SK-N-SH treated with all-trans-retinoic acid at 6 μM for 48 hours (cell line): ENCODE measurements at regions not wholly inside any gene's neighbourhood (a gene's known extent, or its start where the extent isn't known, plus 50 kb on each side); places are given as distances from the start of the nearest gene placed in this dataset.

ENCODE experiments used
- ATAC-seq: fragments of 200-7000 bp; cut with Tn5 transposase; 3 replicates; pipeline ENCODE4 v1.9.1; 2020; ENCODE audit warnings: mild to moderate bottlenecking, moderate library complexity
- ARNTL ChIP-seq: fragments of 450-650 bp; formaldehyde crosslinking; IDR thresholded peaks from 2 replicates; pipeline ENCODE4 v1.5.0; 2020; ENCODE audit warnings: low read depth, mild to moderate bottlenecking, moderate library complexity, borderline replicate concordance
- BACH2 ChIP-seq: fragments of 250-450 bp; sonication (Bioruptor Pico); IDR thresholded peaks from 2 replicates; pipeline ENCODE4 v1.9.0; 2021; ENCODE audit warnings: mild to moderate bottlenecking, borderline replicate concordance
- CREB5 ChIP-seq: fragments of 250-450 bp; sonication (Bioruptor Pico); IDR thresholded peaks from 2 replicates; pipeline ENCODE4 v1.5.1; 2020; ENCODE audit warnings: low read depth, mild to moderate bottlenecking, moderate library complexity
- CSDC2 ChIP-seq: fragments of 250-450 bp; sonication (Bioruptor Pico); IDR thresholded peaks from 2 replicates; pipeline ENCODE4 v1.5.0; 2020; ENCODE audit warnings: mild to moderate bottlenecking, moderate library complexity
- CSRNP3 ChIP-seq: fragments of 250-450 bp; sonication (Bioruptor Pico); IDR thresholded peaks from 2 replicates; pipeline ENCODE4 v1.5.1; 2021; ENCODE audit warnings: mild to moderate bottlenecking, moderate library complexity
- ESRRG ChIP-seq: fragments of 250-450 bp; sonication (Bioruptor Pico); IDR thresholded peaks from 2 replicates; pipeline ENCODE4 v1.6.1; 2021; ENCODE audit warnings: mild to moderate bottlenecking
- GLIS3 ChIP-seq: fragments of 250-450 bp; sonication (Bioruptor Pico); IDR thresholded peaks from 2 replicates; pipeline ENCODE4 v1.5.0; 2020; ENCODE audit warnings: mild to moderate bottlenecking, moderate library complexity
- ISL1 ChIP-seq: fragments of 250-450 bp; sonication (Bioruptor Pico); IDR thresholded peaks from 2 replicates; pipeline ENCODE4 v2.1.2; 2022; ENCODE audit warnings: mild to moderate bottlenecking, moderate library complexity
- OSR1 ChIP-seq: fragments of 250-450 bp; sonication (Bioruptor Pico); IDR thresholded peaks from 2 replicates; pipeline ENCODE4 v1.8.0; 2022; ENCODE audit warnings: moderate library complexity, mild to moderate bottlenecking, inconsistent platforms
- PATZ1 ChIP-seq: fragments of 250-450 bp; sonication (Bioruptor Pico); IDR thresholded peaks from 2 replicates; pipeline ENCODE4 v1.8.0; 2020; ENCODE audit warnings: mild to moderate bottlenecking, moderate library complexity, borderline replicate concordance
- POU6F1 ChIP-seq: fragments of 250-450 bp; sonication (Bioruptor Pico); IDR thresholded peaks from 2 replicates; pipeline ENCODE4 v1.8.0; 2021; ENCODE audit warnings: low read depth, mild to moderate bottlenecking, moderate library complexity, borderline replicate concordance
- PPARA ChIP-seq: fragments of 250-450 bp; sonication (Bioruptor Pico); IDR thresholded peaks from 2 replicates; pipeline ENCODE4 v1.5.0; 2020; ENCODE audit warnings: mild to moderate bottlenecking, borderline replicate concordance
- RARB ChIP-seq: fragments of 250-450 bp; sonication (Bioruptor Pico); IDR thresholded peaks from 2 replicates; pipeline ENCODE4 v1.8.0; 2021; ENCODE audit warnings: mild to moderate bottlenecking, moderate library complexity
- SNAI2 ChIP-seq: fragments of 250-450 bp; sonication (Bioruptor Pico); IDR thresholded peaks from 2 replicates; pipeline ENCODE4 v1.5.0; 2020; ENCODE audit warnings: mild to moderate bottlenecking, moderate library complexity
- TCF4 ChIP-seq: fragments of 250-450 bp; sonication (Bioruptor Pico); IDR thresholded peaks from 2 replicates; pipeline ENCODE4 v1.8.0; 2021; ENCODE audit warnings: mild to moderate bottlenecking, moderate library complexity, borderline replicate concordance
- TOX ChIP-seq: fragments of 250-450 bp; sonication (Bioruptor Pico); IDR thresholded peaks from 2 replicates; pipeline ENCODE4 v1.8.0; 2021; ENCODE audit warnings: mild to moderate bottlenecking, moderate library complexity, borderline replicate concordance
- TSHZ2 ChIP-seq: fragments of 250-450 bp; sonication (Bioruptor Pico); IDR thresholded peaks from 2 replicates; pipeline ENCODE4 v1.5.0; 2020; ENCODE audit warnings: mild to moderate bottlenecking, moderate library complexity
- ZC3H10 ChIP-seq: fragments of 250-450 bp; sonication (Bioruptor Pico); IDR thresholded peaks from 2 replicates; pipeline ENCODE4 v1.5.1; 2021; ENCODE audit warnings: mild to moderate bottlenecking, moderate library complexity
- ZFP3 ChIP-seq: fragments of 250-450 bp; sonication (Bioruptor Pico); IDR thresholded peaks from 2 replicates; pipeline ENCODE4 v1.5.0; 2020; ENCODE audit warnings: mild to moderate bottlenecking, moderate library complexity
- ZFP30 ChIP-seq: fragments of 450-650 bp; formaldehyde crosslinking; IDR thresholded peaks from 2 replicates; pipeline ENCODE4 v1.5.0; 2022; ENCODE audit warnings: mild to moderate bottlenecking, moderate library complexity
- ZNF565 ChIP-seq: fragments of 450-650 bp; formaldehyde crosslinking; conservative IDR thresholded peaks from 2 replicates; pipeline ENCODE4 v1.5.0; 2020; ENCODE audit warnings: low read depth, mild to moderate bottlenecking, moderate library complexity
- ZNF70 ChIP-seq: fragments of 450-650 bp; formaldehyde crosslinking; IDR thresholded peaks from 2 replicates; pipeline ENCODE4 v1.5.0; 2020; ENCODE audit warnings: mild to moderate bottlenecking, moderate library complexity
- ZNF8 ChIP-seq: fragments of 450-650 bp; formaldehyde crosslinking; IDR thresholded peaks from 2 replicates; pipeline ENCODE4 v1.5.0; 2020; ENCODE audit warnings: mild to moderate bottlenecking, moderate library complexity

GRCh38 chr5:62702126-62702525 is 123.5 kb downstream of the LRRC70 start:
- ATAC-seq = no peak
- TF ChIP-seq ZNF8 (CRISPR knock-in tag) (no peak), ZFP3 (CRISPR knock-in tag) (no peak), ISL1 (no peak), TCF4 (no peak), ARNTL (no peak), RARB (CRISPR knock-in tag) (no peak), ZNF565 (CRISPR knock-in tag) (no peak), CSDC2 (CRISPR knock-in tag) (no peak), PATZ1 (CRISPR knock-in tag) (no peak)

- TF ChIP-seq POU6F1 (CRISPR knock-in tag) (no peak), SNAI2 (CRISPR knock-in tag) (no peak), CSDC2 (CRISPR knock-in tag) (no peak), BACH2 (CRISPR knock-in tag) (no peak), TCF4 (no peak), TSHZ2 (CRISPR knock-in tag) (no peak), ESRRG (CRISPR knock-in tag) (no peak), ZNF8 (CRISPR knock-in tag) (no peak), ZFP30 (CRISPR knock-in tag) (no peak), ISL1 (no peak), PPARA (CRISPR knock-in tag) (no peak), RARB (CRISPR knock-in tag) (no peak), GLIS3 (CRISPR knock-in tag) (no peak), ZFP3 (CRISPR knock-in tag) (no peak), ZNF70 (CRISPR knock-in tag) (no peak), ARNTL (no peak), TOX (no peak), CREB5 (CRISPR knock-in tag) (no peak), PATZ1 (CRISPR knock-in tag) (no peak), OSR1 (CRISPR knock-in tag) (no peak)
Measured at GRCh38 chr5:62701036-62701435, 122.4 kb downstream of the LRRC70 start.

GRCh38 chr5:62698756-62699155 is 120.1 kb downstream of the LRRC70 start:
- ATAC-seq = no peak
- TF ChIP-seq GLIS3 (CRISPR knock-in tag) (no peak), PATZ1 (CRISPR knock-in tag) (no peak), BACH2 (CRISPR knock-in tag) (no peak), CSDC2 (CRISPR knock-in tag) (no peak), PPARA (CRISPR knock-in tag) (no peak), OSR1 (CRISPR knock-in tag) (no peak), TCF4 (no peak), CSRNP3 (CRISPR knock-in tag) (no peak), POU6F1 (CRISPR knock-in tag) (no peak), ZC3H10 (no peak), SNAI2 (CRISPR knock-in tag) (no peak), ZNF565 (CRISPR knock-in tag) (no peak), ARNTL (no peak), ZNF8 (CRISPR knock-in tag) (no peak)

More at GRCh38 chr5:62701036-62701435, 122.4 kb downstream of the LRRC70 start:
- ATAC-seq = no peak
